ENCODE measurements at regions not wholly inside any gene's neighbourhood (a gene's known extent, or its start where the extent isn't known, plus 50 kb on each side); places are given as distances from the start of the nearest gene placed in this dataset.

GRCh38 chr6:132058975-132059374, 107.8 kb upstream of the CCN2 start:
- H2BK12ac ChIP-seq (ENCODE audit: insufficient read length, low read depth, low read length), result no peak overlapping the region
- H3T11ph ChIP-seq (ENCODE audit: low read length), result no peak overlapping the region
- no peak overlapping the region for H3K9ac ChIP-seq (ENCODE audit: extremely low read depth, insufficient read length, low read length)
- Mint-ChIP-seq H3K4me1 (peaks cover 0 to 9% of the 10 kb centered on the region in 2 experiments; a peak in 2 of 4 replicates), H3K27me3 (ENCODE audit: low read depth) (no peaks in the 10 kb centered on the region), H3K4me3 (no peak overlapping the region), H3K36me3 (ENCODE audit: insufficient read depth in 1 of 3, low read depth in 3 of 3) (peaks cover 0 to 5% (median 0%) of the 10 kb centered on the region in 3 experiments; a peak in 1 of 7 replicates), H3K27ac (no peak overlapping the region), H3K9me3 (peaks cover 0 to 7% of the 10 kb centered on the region in 2 experiments; a peak in 1 of 5 replicates)
- H2AK5ac ChIP-seq (ENCODE audit: insufficient read length, low read length), result no peak overlapping the region
- H3K4ac ChIP-seq (ENCODE audit: low read depth, low read length), result no peak overlapping the region
- H2BK5ac ChIP-seq (ENCODE audit: insufficient read length, low read length), result no peak overlapping the region
- no peak overlapping the region for H3K14ac ChIP-seq (ENCODE audit: insufficient read depth, low read length)
- TF ChIP-seq, protein P1, sequence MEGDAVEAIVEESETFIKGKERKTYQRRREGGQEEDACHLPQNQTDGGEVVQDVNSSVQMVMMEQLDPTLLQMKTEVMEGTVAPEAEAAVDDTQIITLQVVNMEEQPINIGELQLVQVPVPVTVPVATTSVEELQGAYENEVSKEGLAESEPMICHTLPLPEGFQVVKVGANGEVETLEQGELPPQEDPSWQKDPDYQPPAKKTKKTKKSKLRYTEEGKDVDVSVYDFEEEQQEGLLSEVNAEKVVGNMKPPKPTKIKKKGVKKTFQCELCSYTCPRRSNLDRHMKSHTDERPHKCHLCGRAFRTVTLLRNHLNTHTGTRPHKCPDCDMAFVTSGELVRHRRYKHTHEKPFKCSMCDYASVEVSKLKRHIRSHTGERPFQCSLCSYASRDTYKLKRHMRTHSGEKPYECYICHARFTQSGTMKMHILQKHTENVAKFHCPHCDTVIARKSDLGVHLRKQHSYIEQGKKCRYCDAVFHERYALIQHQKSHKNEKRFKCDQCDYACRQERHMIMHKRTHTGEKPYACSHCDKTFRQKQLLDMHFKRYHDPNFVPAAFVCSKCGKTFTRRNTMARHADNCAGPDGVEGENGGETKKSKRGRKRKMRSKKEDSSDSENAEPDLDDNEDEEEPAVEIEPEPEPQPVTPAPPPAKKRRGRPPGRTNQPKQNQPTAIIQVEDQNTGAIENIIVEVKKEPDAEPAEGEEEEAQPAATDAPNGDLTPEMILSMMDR (conservative IDR thresholded peaks at IDR 0.05), result no peak
- no peak overlapping the region for H2AFZ ChIP-seq (ENCODE audit: low read length)
- no peaks in the 10 kb centered on the region for H3K79me2 ChIP-seq (ENCODE audit: insufficient read depth, low read length)
- no peak overlapping the region for H2BK120ac ChIP-seq (ENCODE audit: low read depth, low read length, poor library complexity, severe bottlenecking)
- H3K56ac ChIP-seq (ENCODE audit: insufficient read length, low read depth, low read length), result no peak overlapping the region
- no peaks in the 10 kb centered on the region; the same call in 1 of the 2 replicates for H3K4me1 ChIP-seq (ENCODE audit: insufficient read depth, low read length)
- no peaks in the 10 kb centered on the region for H3K23me2 ChIP-seq (ENCODE audit: insufficient read length, low read depth, low read length, poor library complexity, severe bottlenecking)
- H3K79me1 ChIP-seq (ENCODE audit: insufficient read depth, low read depth, low read length, poor library complexity, severe bottlenecking), result no peaks in the 10 kb centered on the region
- WGBS (ENCODE audit: extremely low coverage, insufficient read length, low lambda C conversion rate), result no CpG with 5 or more reads among the region's 2 CpGs
- no peak overlapping the region for H3K4me2 ChIP-seq (ENCODE audit: insufficient read depth, insufficient read length, low read length)
- no peak overlapping the region for H4K8ac ChIP-seq (replicated peaks; ENCODE audit: insufficient read length, low read depth, low read length)
- DNase-seq, result no peak
- H3K9me3 ChIP-seq (ENCODE audit: control insufficient read depth, low read depth, low read length), result no peaks in the 10 kb centered on the region
- H2BK20ac ChIP-seq (ENCODE audit: low read depth, low read length, poor library complexity, severe bottlenecking), result no peak overlapping the region
- no peak overlapping the region for H3K18ac ChIP-seq (ENCODE audit: insufficient read length, low read depth, low read length)
- no peak overlapping the region for H3K23ac ChIP-seq (ENCODE audit: insufficient read length, low read depth, low read length)
- no peak overlapping the region for H4K91ac ChIP-seq (ENCODE audit: insufficient read length, low read depth, low read length)
- H3K27me3 ChIP-seq (ENCODE audit: insufficient read depth, low read length), result no peaks in the 10 kb centered on the region; the same call in 1 of the 2 replicates
- H2BK15ac ChIP-seq (ENCODE audit: low read depth, low read length), result no peak overlapping the region
- no peak overlapping the region for H3K27ac ChIP-seq (ENCODE audit: insufficient read length, low read depth, low read length)
- no peaks in the 10 kb centered on the region for H4K20me1 ChIP-seq (ENCODE audit: control insufficient read depth, insufficient read depth, insufficient read length)
- H4K5ac ChIP-seq (ENCODE audit: insufficient read length, low read depth, low read length), result no peak overlapping the region
